ENCODE measurements at regions not wholly inside any gene's neighbourhood (a gene's known extent, or its start where the extent isn't known, plus 50 kb on each side); places are given as distances from the start of the nearest gene placed in this dataset.
A peak's percentile ranks its signal among the peaks of the same experiment; 100 is the strongest.

DNA sequence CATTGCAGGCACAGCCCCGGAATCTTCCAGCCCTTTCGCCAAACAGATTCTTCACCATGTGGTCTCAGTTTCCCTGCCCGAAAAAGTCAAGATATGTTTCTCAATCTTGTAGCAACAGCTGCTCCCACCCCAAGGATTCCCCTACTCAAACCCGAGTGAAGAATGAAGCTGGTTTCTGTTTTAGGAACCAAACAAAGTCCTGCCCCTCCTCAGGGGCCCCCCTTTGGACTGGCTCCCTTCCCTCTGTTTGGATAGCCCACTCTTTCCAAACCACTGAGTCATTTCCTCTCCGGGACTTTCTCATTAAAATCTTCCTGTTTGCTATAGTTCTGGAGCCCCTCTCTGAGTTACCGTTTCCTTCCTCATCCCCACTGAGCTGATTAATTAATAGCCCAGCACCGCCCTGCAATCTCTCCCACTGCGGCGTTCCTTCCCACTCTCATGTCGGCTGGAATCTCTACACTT lies 100.9 kb downstream of the TSEN15 start:
- H3K36me3 ChIP-seq (ENCODE audit: low read depth), result no peaks in the 10 kb centered on the region
- ATAC-seq, result peak; percentile 43
- no peaks in the 10 kb centered on the region for H3K4me1 ChIP-seq (ENCODE audit: low read depth)
- no peaks in the 10 kb centered on the region for H3K9me3 ChIP-seq
- intact Hi-C loops (cut with DNase I, micrococcal nuclease), result no loop called here
- no peak overlapping the region for H3K4me3 ChIP-seq
- TF ChIP-seq CTCF (IDR thresholded peaks at IDR 0.05), result no peak
- DNase-seq, result peak in 1 of 3 donors; percentile 26

DNA sequence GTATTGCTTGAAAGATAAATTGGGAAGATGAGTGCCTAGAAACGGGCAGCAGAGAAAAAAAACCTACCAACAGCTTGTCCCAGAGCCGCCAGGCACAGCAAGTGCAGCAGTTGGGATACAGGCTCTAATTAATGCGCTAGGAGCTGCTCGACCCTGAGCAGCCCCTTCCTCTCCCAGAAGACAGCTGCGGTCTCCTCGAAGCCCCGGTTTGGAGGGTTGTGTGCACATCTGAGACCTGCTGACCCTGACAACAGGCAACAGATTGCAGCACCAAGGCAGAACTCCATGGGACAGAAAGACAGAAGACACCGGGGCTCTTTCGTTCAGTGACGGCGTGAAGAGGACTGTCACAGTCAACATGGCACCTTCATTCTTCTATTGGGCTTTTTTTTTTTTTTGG lies 101.4 kb downstream of the TSEN15 start:
- no peak for ATAC-seq
- Histone ChIP-seq H3K4me1 (ENCODE audit: low read depth) (no peaks in the 10 kb centered on the region), H3K9me3 (no peaks in the 10 kb centered on the region), H3K36me3 (ENCODE audit: low read depth) (no peaks in the 10 kb centered on the region), H3K4me3 (no peak overlapping the region)
- no peak for TF ChIP-seq CTCF (IDR thresholded peaks at IDR 0.05)
- DNase-seq, result no peak
- intact Hi-C loops (cut with DNase I, micrococcal nuclease), result no loop called here

DNA sequence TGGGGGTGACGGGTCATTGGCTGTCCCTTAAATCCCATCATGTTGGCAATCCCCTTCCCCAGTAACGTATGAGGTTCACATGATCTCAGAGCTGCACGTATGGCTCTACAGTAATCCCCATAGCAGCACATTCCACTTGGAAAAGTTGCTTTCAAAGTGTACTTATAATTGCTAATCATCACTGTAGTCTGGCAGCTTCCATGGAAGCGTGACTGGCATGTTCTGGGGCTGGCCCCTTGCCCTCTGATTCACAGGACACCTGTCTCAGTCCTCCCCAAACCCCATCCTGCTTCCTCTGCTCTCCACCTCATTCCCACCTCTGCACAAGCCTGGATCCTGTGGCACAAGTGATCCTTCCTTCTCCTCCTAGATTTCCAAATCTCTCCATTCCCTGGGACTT lies 102.2 kb downstream of the TSEN15 start:
- Histone ChIP-seq H3K4me1 (ENCODE audit: low read depth) (no peaks in the 10 kb centered on the region), H3K4me3 (no peak overlapping the region), H3K36me3 (ENCODE audit: low read depth) (no peaks in the 10 kb centered on the region), H3K9me3 (no peaks in the 10 kb centered on the region)
- ATAC-seq (no peak), DNase-seq (no peak)
- no peak for TF ChIP-seq CTCF (IDR thresholded peaks at IDR 0.05)
- intact Hi-C loops (cut with DNase I, micrococcal nuclease), result no loop called here

GRCh38 chr1:184156521-184157393 lies 105.2 kb downstream of the TSEN15 start:
- no peak for TF ChIP-seq CTCF (IDR thresholded peaks at IDR 0.05)
- intact Hi-C loops (cut with DNase I, micrococcal nuclease), result no loop called here
- no peak for DNase-seq
- no peaks in the 10 kb centered on the region for H3K4me1 ChIP-seq (ENCODE audit: low read depth)
- no peak for ATAC-seq
- H3K9me3 ChIP-seq, result no peaks in the 10 kb centered on the region
- H3K36me3 ChIP-seq (ENCODE audit: low read depth), result no peaks in the 10 kb centered on the region
- no peak overlapping the region for H3K4me3 ChIP-seq

DNA sequence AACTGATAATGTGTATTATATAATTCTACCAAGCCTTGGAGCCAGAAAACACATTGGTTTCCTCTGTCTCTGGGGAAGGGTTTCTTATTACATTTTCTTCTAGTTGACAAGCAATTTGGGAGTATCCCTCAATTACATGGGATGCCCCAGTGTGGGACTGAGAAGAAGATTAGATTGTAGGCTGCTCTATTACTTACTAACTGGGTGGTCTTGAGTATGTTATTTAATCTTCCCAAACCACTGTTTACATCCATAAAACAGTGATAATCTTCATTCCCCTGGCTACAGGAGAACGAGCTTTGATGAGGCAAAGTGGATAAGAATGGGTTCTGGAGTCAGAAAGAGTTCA lies 105.8 kb downstream of the TSEN15 start:
- ATAC-seq (no peak), DNase-seq (no peak)
- intact Hi-C loops (cut with DNase I, micrococcal nuclease), result no loop called here
- Histone ChIP-seq H3K36me3 (ENCODE audit: low read depth) (no peaks in the 10 kb centered on the region), H3K4me3 (no peak overlapping the region), H3K9me3 (no peaks in the 10 kb centered on the region), H3K4me1 (ENCODE audit: low read depth) (no peaks in the 10 kb centered on the region)
- no peak for TF ChIP-seq CTCF (IDR thresholded peaks at IDR 0.05)
